H54 (cell line): ENCODE measurements at regions not wholly inside any gene's neighbourhood (a gene's known extent, or its start where the extent isn't known, plus 50 kb on each side); places are given as distances from the start of the nearest gene placed in this dataset.

Source experiments
- DNase-seq: peaks from one replicate; pipeline ENCODE4 v3.0.0; 2011; ENCODE audit warnings: low spot score, mixed read lengths; ENCODE audit not compliant: insufficient read length
- FAIRE-seq: peaks from 3 replicates; lab custom pipeline; 2011; peaks lifted over from hg19 to GRCh38; lab: Jason Lieb, UNC
- POLR2A ChIP-seq: IDR thresholded peaks from 2 replicates; pipeline ENCODE4 v1.6.1; 2011; ENCODE audit warnings: low read depth, mild to moderate bottlenecking, low read length

DNA sequence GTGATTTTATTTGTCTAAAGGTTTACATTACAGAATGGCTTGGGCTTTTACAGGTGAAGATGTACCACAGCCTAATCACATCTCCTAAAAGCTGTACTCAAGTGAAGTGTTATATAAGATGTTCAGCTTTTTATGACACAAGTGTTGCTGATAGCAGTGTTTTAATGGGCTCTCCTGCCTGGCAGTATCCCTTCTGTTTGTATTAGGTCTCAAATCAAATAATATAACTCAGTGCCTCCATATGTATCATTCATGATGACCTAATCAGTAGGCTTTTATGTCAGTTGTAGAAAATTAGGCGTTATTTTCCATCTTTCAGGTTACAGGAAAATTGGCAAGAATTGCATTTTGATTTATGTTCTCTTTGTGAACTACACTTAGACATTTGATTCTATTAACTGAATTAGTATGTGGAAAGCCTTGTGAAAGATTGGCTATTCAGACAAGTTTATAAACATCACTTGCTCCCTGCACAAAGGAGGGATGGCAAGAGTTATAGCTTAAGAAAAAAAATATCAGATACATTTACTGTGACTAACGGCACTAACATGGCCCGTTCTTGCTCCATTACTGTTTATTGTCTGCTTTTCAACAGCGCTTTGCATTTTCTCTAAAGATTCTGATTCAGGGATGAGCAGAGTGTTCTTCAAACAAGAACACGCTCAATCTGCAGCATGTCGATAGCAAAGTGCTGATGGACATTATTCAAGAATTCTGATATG lies 143.7 kb upstream of the DIO2 start:
- TF ChIP-seq POLR2A, result no peak
- FAIRE-seq, result no peak
- DNase-seq, result no peak

DNA sequence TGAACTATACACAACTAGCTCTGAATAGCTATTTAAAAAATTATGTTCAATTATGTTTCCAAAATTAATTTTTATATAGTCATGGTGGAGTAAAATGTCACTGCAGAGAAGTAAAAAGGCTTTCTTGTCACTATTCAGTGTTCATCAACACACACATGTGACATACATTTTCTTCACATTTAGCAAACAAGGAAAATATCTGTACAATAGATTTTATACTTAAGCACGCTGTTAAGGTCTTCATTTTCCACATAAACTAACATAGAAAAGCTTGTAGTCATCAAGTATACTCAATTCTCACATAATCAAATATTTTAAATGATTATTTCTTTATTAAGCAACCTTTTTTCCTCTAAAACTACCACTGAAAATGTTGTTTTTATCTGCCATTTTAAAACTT lies 141.2 kb upstream of the DIO2 start:
- no peak for DNase-seq
- no peak for FAIRE-seq
- no peak for TF ChIP-seq POLR2A

DNA sequence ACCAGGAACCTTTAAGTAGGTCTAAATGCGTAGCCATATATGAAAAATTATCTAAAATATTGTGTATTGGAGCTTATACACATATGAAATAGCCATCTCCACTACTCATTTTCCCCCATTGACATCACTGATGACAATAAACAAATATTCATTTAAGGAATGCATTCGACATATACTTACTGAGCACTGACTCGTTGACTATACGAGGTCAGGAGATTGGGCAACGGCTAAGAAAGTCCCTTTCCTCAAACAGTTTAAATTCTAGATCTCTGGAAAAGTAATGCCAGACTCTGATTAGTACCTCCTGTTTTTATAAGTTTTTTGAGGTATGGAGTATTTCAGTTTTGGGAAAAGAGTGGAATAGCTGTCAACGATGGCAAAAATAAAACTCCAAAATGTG lies 139.4 kb upstream of the DIO2 start:
- no peak for DNase-seq
- no peak for TF ChIP-seq POLR2A
- no peak for FAIRE-seq

DNA sequence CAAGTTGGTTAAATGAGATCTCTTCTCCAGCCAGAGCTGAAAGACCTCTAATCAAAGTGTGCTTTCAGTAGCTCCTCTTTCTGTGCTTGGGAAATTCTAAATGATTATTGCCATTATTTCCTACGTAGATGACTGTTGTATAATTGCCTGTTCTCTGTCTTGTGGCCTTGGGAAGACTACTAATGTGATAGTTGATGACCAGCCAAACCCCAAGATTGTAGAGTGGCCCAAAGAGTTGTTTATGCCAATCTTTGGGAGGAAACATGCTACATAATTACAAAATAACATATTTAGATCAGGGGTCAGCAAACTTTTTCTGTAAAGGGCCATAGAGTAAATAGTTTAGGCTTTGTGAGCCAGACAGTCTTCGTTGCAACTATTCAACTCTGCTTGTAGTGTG lies 135.1 kb upstream of the DIO2 start:
- TF ChIP-seq POLR2A, result no peak
- no peak for FAIRE-seq
- DNase-seq, result no peak

DNA sequence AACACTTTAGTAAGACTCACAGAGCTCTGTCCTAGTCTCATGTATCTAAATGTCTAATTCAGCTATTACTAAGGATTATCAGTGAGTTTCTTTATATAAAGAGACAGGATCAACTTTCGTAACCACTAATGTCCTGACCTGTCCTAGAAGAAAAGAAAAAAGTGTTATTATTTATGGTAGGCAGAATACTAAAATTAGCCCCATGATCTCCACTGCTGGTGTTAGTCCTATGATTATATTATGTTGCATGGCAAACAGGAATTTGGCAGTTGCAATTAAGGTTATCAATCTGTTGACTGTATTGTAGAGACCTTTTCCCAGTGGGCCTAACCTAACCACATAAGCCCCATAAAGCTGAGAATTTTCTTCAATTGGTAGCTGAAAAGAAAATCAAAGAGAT lies 132.9 kb upstream of the DIO2 start:
- FAIRE-seq (no peak), DNase-seq (no peak)
- no peak for TF ChIP-seq POLR2A

DNA sequence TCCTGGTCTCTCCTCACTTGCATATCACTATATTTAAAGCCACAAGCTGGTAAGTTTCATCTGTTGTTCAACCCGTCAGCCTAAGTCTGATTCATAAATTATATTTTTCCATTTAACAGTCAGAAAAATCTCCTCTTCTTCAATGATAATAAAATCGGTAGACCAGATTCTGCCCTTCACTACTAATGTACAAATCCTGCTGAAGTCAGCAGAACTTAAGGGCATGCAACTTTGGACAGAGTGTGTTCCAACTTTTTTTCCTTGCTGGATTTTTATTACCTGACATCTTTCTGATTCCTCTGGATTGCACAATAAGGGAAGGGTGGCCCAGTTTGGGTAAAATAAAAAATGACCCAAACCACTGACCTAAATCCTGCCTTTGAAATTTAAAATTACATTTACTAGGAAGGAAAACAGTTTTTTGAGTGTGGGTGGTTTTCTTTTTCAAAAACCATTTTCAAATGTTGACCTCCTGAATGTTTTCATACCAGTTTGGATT lies 125.4 kb upstream of the DIO2 start:
- FAIRE-seq, result no peak
- DNase-seq, result no peak
- TF ChIP-seq POLR2A, result no peak

DNA sequence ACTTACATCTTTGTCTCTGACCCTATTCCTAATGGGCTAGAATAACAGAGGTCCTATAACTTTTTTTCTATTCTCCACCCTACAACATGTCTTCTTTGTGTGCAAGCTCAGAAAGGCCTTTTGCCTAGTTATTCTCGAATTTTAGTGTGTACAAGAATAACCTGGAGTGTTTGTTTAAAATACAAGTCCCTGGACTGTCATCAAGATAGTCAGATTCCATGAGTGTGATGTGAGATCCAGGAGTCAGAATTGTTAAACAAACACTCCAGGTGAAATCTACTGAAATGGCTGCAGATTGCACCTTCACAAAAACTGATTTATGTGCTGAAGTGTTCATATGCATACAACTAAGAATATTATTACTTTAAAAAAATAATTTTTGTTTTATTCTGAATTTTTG lies 114.4 kb upstream of the DIO2 start:
- DNase-seq (no peak), FAIRE-seq (no peak)
- TF ChIP-seq POLR2A, result no peak

DNA sequence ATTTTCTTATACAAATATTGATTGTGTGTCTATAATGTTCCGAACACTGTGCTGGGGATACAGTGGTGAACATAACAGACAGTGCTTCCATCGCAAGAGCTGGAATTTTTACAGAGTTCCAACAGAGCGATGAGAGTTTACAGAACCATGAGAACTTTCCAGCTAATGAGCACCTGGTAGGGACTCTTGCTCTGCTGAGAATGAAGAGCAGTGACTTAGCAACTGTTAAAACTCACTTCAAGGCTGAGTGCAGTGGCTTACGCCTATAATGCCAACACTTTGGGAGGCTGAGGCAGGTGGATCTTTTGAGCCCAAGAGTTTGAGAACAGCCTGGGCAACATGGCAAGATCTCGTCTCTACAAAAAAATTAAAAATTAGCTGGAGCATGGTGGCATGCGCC lies 113.8 kb upstream of the DIO2 start:
- FAIRE-seq, result no peak
- no peak for TF ChIP-seq POLR2A

DNA sequence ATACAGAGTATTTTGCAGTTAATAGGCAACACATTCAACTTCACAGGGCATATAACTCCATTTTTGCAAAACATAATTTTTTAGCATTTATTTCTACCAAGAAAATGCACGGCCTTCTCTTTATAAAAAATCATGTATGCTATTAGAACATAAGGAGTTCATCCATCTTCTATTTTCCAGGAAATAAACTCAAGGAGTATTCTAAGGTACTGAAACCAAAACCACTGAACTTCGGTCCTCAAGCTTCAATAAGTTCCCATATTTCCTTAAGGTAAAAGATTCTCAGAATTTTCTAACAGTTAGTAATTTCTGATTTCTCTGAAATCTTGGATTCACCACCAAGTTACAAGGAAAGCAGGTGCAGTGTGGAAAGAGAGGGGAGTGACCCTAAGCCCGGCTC lies 113.3 kb upstream of the DIO2 start:
- FAIRE-seq (no peak), DNase-seq (no peak)
- no peak for TF ChIP-seq POLR2A

More for the DNA sequence above, 113.8 kb upstream of the DIO2 start:
- no peak for DNase-seq

DNA sequence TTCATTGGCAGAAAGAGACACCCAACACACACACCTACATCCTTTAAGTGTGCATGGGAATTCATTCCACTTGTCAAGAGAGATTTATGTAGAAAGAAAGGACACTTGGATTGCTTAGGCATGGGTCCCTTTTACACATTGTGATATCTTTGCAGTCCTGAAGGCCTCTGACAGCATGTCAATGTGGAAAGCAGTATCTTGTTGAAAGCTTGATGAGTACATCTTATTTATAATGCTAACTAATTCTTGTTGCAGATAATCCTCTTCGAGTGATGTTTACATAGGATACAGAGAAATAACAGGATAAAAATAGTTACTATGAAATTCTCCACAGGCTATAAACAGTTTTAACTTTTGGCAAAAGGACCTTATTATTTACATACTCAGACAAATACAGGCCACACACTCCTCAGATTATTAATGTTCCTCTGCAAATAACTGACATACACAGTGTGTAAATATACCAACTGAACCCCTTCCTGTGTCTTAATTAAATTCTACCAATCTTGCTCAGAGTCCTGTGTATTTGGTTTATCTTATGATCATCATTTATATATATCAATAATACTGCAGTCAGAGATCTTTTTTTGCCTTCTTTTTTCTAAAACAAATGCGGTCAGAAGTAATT lies 111.8 kb upstream of the DIO2 start:
- DNase-seq (no peak), FAIRE-seq (no peak)
- TF ChIP-seq POLR2A, result no peak

DNA sequence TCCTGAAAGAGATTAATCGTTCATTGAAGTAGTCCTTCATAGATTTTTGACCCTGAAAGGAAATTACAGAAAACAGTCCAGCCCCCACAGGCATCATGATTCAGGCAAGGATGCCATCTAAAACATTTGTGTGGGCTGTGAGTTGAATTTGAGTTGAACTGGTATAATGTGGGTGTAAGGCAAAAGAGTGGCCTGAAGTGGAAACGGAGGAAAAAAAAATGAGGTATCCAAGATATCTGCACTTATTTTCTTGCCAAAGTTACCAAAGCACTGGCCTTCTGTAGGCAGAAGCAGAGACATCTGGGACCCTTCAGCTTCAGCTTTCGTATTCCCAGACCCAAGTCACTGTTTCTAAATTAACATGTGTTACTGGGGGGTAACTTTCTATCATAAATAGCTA lies 105.1 kb upstream of the DIO2 start:
- no peak for DNase-seq
- no peak for TF ChIP-seq POLR2A
- no peak for FAIRE-seq

DNA sequence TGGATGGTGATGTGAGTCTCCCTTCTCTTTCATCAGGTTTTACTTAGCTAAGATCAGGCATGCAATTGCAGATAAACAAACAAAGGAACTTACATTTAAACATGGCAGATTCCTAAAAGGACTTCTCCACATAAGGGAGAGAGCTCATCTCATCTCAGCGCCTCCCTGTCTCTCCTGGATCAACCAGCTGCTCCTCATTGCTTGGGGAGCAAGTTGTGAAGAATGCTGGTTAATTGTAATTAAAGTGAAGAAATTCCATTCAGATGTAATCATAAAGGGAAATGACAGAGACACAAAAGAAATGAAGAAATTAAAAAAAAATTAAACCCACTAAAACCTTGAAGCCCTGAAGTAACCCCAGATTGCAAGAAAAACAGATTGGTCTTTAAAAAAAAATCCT lies 104.4 kb upstream of the DIO2 start:
- no peak for TF ChIP-seq POLR2A
- no peak for DNase-seq
- no peak for FAIRE-seq

DNA sequence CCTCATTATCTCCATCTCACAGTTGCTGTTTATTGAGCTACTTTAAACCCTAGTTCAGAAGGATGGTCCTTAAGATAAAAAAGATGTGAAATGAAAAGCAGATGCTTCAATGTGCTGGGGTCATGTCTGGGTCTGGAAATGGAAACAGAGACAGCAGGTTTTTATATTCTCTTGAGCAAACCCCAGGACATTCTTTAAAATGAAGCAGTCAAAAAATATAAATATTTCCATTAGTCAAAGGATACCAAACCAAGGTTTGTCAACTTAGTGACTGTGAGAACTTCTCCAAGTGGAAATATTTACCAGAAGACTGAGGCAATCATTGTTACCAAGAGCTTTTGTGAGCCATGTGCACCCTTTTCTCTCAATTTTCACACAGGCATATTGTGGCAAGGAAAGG lies 102.5 kb upstream of the DIO2 start:
- DNase-seq (no peak), FAIRE-seq (no peak)
- TF ChIP-seq POLR2A, result no peak

DNA sequence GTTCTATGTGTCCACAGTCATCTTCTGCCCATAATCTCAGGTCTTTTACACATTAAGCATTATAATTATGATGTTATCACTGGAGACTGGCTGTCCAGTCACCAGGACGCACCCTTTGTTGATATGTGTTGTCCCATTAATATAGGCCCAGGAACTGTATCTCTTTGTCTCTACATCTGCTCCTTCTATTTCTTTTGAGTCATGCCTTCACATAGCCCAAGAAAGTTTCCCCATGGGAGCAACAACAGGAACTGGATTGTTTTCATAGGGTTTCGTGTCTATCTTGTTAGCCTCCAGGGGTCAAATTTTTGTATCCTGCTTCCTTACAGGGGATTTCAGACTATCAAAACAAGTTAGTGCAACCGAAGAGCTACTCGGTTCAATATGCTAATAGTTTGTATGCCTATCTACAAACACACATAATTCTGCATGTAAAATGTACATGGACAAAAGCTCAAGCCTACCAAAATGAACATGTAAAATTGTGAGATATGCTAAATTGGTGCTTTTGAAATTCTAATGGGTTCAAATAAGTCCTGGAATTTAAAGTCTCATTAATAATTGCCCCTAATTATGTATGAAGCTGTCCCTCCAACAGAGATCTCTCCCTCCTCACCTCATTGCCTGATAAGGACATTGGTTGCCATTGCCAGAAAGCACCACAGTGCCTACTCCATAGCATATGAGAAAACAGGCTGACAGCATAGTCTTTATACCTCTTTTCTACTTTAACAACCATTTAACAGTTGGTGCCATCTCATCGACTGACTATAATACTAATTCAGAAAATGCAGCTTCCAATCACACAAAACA lies 99.8 kb upstream of the DIO2 start:
- FAIRE-seq (no peak), DNase-seq (no peak)
- TF ChIP-seq POLR2A, result no peak
